HL-60 (cell line): ENCODE measurements at regions not wholly inside any gene's neighbourhood (a gene's known extent, or its start where the extent isn't known, plus 50 kb on each side); places are given as distances from the start of the nearest gene placed in this dataset.

Source experiments
- DNase-seq, 2 experiments: peaks; one replicate each; pipeline ENCODE4 v3.0.0-alpha.2; 2010 to 2020; ENCODE audit warnings: low read depth in 1 of 2, low spot score in 1 of 2
- H3K27ac ChIP-seq: fragments of 250-450 bp; sonication (Bioruptor Pico); replicated peaks from 2 replicates; pipeline ENCODE4 v1.5.1; 2020; ENCODE audit warnings: mild to moderate bottlenecking, moderate library complexity
- H3K27me3 ChIP-seq: fragments of 250-450 bp; sonication (Bioruptor Pico); 2 replicates; pipeline ENCODE4 v1.5.1; 2021; ENCODE audit warnings: mild to moderate bottlenecking, moderate library complexity; ENCODE audit not compliant: insufficient read depth, poor library complexity, severe bottlenecking
- H3K4me3 ChIP-seq: replicated peaks from 2 replicates; pipeline ENCODE4 v1.5.1; 2011; ENCODE audit warnings: mild to moderate bottlenecking, control low read depth, low read length; ENCODE audit not compliant: insufficient read depth
- GABPA ChIP-seq: IDR thresholded peaks from 2 replicates; pipeline ENCODE4 v1.6.1; 2012; ENCODE audit warnings: low read depth
- POLR2AphosphoS5 ChIP-seq: IDR thresholded peaks from 2 replicates; pipeline ENCODE4 v1.6.1; 2012; ENCODE audit warnings: low read depth
- REST ChIP-seq: IDR thresholded peaks from 2 replicates; pipeline ENCODE4 v1.6.1; 2012; ENCODE audit warnings: low read depth; ENCODE audit not compliant: insufficient replicate concordance
- SPI1 ChIP-seq: IDR thresholded peaks from 2 replicates; pipeline ENCODE4 v1.6.1; 2012; ENCODE audit warnings: low read depth, mild to moderate bottlenecking, borderline replicate concordance
- TF ChIP-seq, protein P1 (sequence below): IDR thresholded peaks from one replicate; pipeline ENCODE4 v1.5.1; 2011; ENCODE audit warnings: low read length, control low read depth, inconsistent platforms; ENCODE audit not compliant: insufficient read depth

- Histone ChIP-seq H3K27ac (no peak overlapping the region), H3K4me3 (no peak overlapping the region), H3K27me3 (no peaks in the 10 kb centered on the region)
- DNase-seq: no peak
- TF ChIP-seq REST: no peak
- no peak for TF ChIP-seq GABPA
Measured at GRCh38 chr11:87493516-87493915, 455.8 kb downstream of the TMEM135 start.

GRCh38 chr11:87491381-87491780 lies 453.6 kb downstream of the TMEM135 start:
- no peak overlapping the region for H3K27ac ChIP-seq
- TF ChIP-seq SPI1: peak; percentile 63
- no peak for TF ChIP-seq GABPA
- no peak for TF ChIP-seq REST
- no peak for TF ChIP-seq POLR2AphosphoS5
- no peak overlapping the region for H3K4me3 ChIP-seq

GRCh38 chr11:87490671-87491070 lies 452.9 kb downstream of the TMEM135 start:
- H3K27ac ChIP-seq: no peak overlapping the region
- TF ChIP-seq SPI1: no peak
- TF ChIP-seq, protein P1, sequence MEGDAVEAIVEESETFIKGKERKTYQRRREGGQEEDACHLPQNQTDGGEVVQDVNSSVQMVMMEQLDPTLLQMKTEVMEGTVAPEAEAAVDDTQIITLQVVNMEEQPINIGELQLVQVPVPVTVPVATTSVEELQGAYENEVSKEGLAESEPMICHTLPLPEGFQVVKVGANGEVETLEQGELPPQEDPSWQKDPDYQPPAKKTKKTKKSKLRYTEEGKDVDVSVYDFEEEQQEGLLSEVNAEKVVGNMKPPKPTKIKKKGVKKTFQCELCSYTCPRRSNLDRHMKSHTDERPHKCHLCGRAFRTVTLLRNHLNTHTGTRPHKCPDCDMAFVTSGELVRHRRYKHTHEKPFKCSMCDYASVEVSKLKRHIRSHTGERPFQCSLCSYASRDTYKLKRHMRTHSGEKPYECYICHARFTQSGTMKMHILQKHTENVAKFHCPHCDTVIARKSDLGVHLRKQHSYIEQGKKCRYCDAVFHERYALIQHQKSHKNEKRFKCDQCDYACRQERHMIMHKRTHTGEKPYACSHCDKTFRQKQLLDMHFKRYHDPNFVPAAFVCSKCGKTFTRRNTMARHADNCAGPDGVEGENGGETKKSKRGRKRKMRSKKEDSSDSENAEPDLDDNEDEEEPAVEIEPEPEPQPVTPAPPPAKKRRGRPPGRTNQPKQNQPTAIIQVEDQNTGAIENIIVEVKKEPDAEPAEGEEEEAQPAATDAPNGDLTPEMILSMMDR: no peak
- TF ChIP-seq POLR2AphosphoS5: no peak
- TF ChIP-seq GABPA: no peak
- no peak for TF ChIP-seq REST
- DNase-seq: no peak
- H3K27me3 ChIP-seq: no peaks in the 10 kb centered on the region
- no peak overlapping the region for H3K4me3 ChIP-seq

More at GRCh38 chr11:87491381-87491780, 453.6 kb downstream of the TMEM135 start:
- DNase-seq: no peak
- no peaks in the 10 kb centered on the region for H3K27me3 ChIP-seq

- H3K4me3 ChIP-seq: no peak overlapping the region
- no peak for DNase-seq
- no peaks in the 10 kb centered on the region for H3K27me3 ChIP-seq
- TF ChIP-seq POLR2AphosphoS5 (no peak), REST (no peak), SPI1 (no peak), GABPA (no peak)
- TF ChIP-seq, protein P1: no peak
- H3K27ac ChIP-seq: no peak overlapping the region
Measured at GRCh38 chr11:87484566-87484965, 446.8 kb downstream of the TMEM135 start.
